HepG2 (cell line): ENCODE measurements at regions not wholly inside any gene's neighbourhood (a gene's known extent, or its start where the extent isn't known, plus 50 kb on each side); places are given as distances from the start of the nearest gene placed in this dataset.
A peak's percentile ranks its signal among the peaks of the same experiment; 100 is the strongest.

ENCODE experiments used
- ATAC-seq: fragments of 200-7000 bp; cut with Tn5 transposase; 3 replicates; pipeline ENCODE4 v1.9.1; 2020; ENCODE audit warnings: mild to moderate bottlenecking, moderate library complexity
- BruUV-seq: library from RNA; stranded (reverse); fragments of 400-500 nt; replicated peaks from 2 replicates; lab custom pipeline; 2021; lab: Mats Ljungman, UMichigan
- CTCF ChIA-PET: fragments of 300-600 bp; formaldehyde crosslinking; extraction: SDS; loops from one replicate; lab custom pipeline; 2021; ENCODE audit warnings: low total read pairs, inconsistent platforms, low intra/inter-chr PET ratio; lab: Yijun Ruan, JAX
- POLR2A ChIA-PET: fragments of 350-600 bp; sonication (Branson Sonifier 250); formaldehyde crosslinking; loops from one replicate; lab custom pipeline; 2020; ENCODE audit warnings: antibody characterized with exemption, inconsistent platforms; lab: Yijun Ruan, JAX
- DNase-seq: peaks from one replicate; pipeline ENCODE4 v3.0.0-alpha.2; 2015; ENCODE audit warnings: low spot score
- FAIRE-seq: peaks from 3 replicates; lab custom pipeline; 2011; peaks lifted over from hg19 to GRCh38; lab: Jason Lieb, UNC
- H2AFZ ChIP-seq: one replicate; pipeline ENCODE4 v1.6.1; 2011; ENCODE audit warnings: low read length, inconsistent platforms
- H3K27ac ChIP-seq: fragments of 300-600 bp; 3 replicates; pipeline ENCODE4 v1.8.0; 2011; ENCODE audit warnings: mixed run types, mild to moderate bottlenecking, mixed read lengths, low read length, inconsistent platforms; ENCODE audit not compliant: insufficient read depth; ENCODE audit errors: extremely low read length
- H3K27me3 ChIP-seq, 2 experiments: fragments of 200-600 bp in 1 of 2; 2 replicates in 1 of 2; 3 replicates in 1 of 2; pipeline versions ENCODE4 v1.6.0 to v1.8.0; 2011; ENCODE audit warnings: low read length in 2 of 2, mild to moderate bottlenecking in 2 of 2, moderate library complexity in 2 of 2, inconsistent platforms in 1 of 2; ENCODE audit not compliant: insufficient read depth in 2 of 2, control insufficient read depth in 1 of 2
- H3K36me3 ChIP-seq, 2 experiments: fragments of 200-600 bp in 1 of 2; replicated peaks in 1 of 2; 2 replicates in 1 of 2; 3 replicates in 1 of 2; pipeline versions ENCODE4 v1.5.1 to v1.8.0; 2011; ENCODE audit warnings: low read length in 2 of 2, inconsistent platforms in 1 of 2; ENCODE audit not compliant: insufficient read depth in 2 of 2, control insufficient read depth in 1 of 2
- H3K4me1 ChIP-seq: 2 replicates; pipeline ENCODE4 v1.5.1; 2012; ENCODE audit warnings: low read length, inconsistent platforms; ENCODE audit not compliant: insufficient read depth
- H3K4me2 ChIP-seq: 2 replicates; pipeline ENCODE4 v1.6.0; 2011; ENCODE audit warnings: low read depth, low read length, inconsistent platforms
- H3K4me3 ChIP-seq, 3 experiments: fragments of 200-600 bp in 1 of 3; sonication (generic), shearing (Covaris generic) in 1 of 3; replicated peaks in 1 of 3; 2 replicates each; pipeline ENCODE4 v1.5.1; 2011 to 2016; ENCODE audit warnings: low read length in 3 of 3, inconsistent platforms in 2 of 3, low read depth in 2 of 3, mild to moderate bottlenecking in 2 of 3, control low read depth in 1 of 3, mixed read lengths in 1 of 3; ENCODE audit not compliant: insufficient read depth in 1 of 3
- H3K79me2 ChIP-seq: one replicate; pipeline ENCODE4 v1.6.1; 2011; ENCODE audit warnings: low read length, inconsistent platforms; ENCODE audit not compliant: insufficient read depth
- H3K9ac ChIP-seq: 2 replicates; pipeline ENCODE4 v1.6.0; 2011; ENCODE audit warnings: mild to moderate bottlenecking, low read depth, low read length, inconsistent platforms; ENCODE audit not compliant: insufficient read depth
- H3K9me3 ChIP-seq: 2 replicates; pipeline ENCODE4 v1.5.1; 2012; ENCODE audit warnings: mild to moderate bottlenecking, low read length
- H4K20me1 ChIP-seq: 2 replicates; pipeline ENCODE4 v1.6.0; 2011; ENCODE audit warnings: inconsistent platforms, mild to moderate bottlenecking, low read length, moderate library complexity; ENCODE audit not compliant: insufficient read depth
- BRD4 ChIP-seq: sonication (generic); formaldehyde crosslinking; IDR thresholded peaks from 2 replicates; pipeline ENCODE4 v1.4.0; 2020; ENCODE audit warnings: missing genetic modification reagents
- ZFX ChIP-seq: sonication (generic); formaldehyde crosslinking; IDR thresholded peaks from 2 replicates; pipeline ENCODE4 v1.4.0; 2020; ENCODE audit warnings: mild to moderate bottlenecking, low read depth, missing genetic modification reagents, moderate library complexity
- ZNF468 ChIP-seq: sonication (generic); formaldehyde crosslinking; IDR thresholded peaks from 2 replicates; pipeline ENCODE4 v1.8.0; 2022; ENCODE audit warnings: mild to moderate bottlenecking, moderate library complexity, missing genetic modification reagents
- ZNF550 ChIP-seq: sonication (generic); formaldehyde crosslinking; IDR thresholded peaks from 2 replicates; pipeline ENCODE4 v1.4.0; 2020; ENCODE audit warnings: mild to moderate bottlenecking, missing genetic modification reagents, borderline replicate concordance
- ZNF570 ChIP-seq: sonication (generic); formaldehyde crosslinking; IDR thresholded peaks from 2 replicates; pipeline ENCODE4 v1.4.0; 2020; ENCODE audit warnings: mild to moderate bottlenecking, missing genetic modification reagents, borderline replicate concordance
- WGBS: methylation state at CpG from one replicate; pipeline ENCODE4 v1.1.6; 2017; ENCODE audit warnings: low lambda C conversion rate; 5-methylcytosine and 5-hydroxymethylcytosine counted together
- in situ Hi-C: cut with HindIII; loops from 2 replicates; pipeline ENCODE4 v1.10.0; 2017; ENCODE audit warnings: low pct_unique_long_range_greater_than_20kb; ENCODE audit not compliant: extremely low pct_ligation_motif_present
- intact Hi-C: fragments of 100-400 bp; cut with micrococcal nuclease; formaldehyde crosslinking; loops from one replicate; pipeline ENCODE4 v1.10.0; 2022; ENCODE audit not compliant: unreplicated experiment
- TF ChIP-seq, protein P1 (sequence below): sonication (generic); formaldehyde crosslinking; IDR thresholded peaks from 2 replicates; pipeline ENCODE4 v1.8.0; 2022; ENCODE audit warnings: mild to moderate bottlenecking, missing genetic modification reagents; ENCODE audit not compliant: insufficient replicate concordance
- TF ChIP-seq, protein P2 (sequence below): sonication (generic); formaldehyde crosslinking; IDR thresholded peaks from 2 replicates; pipeline ENCODE4 v1.5.0; 2020; ENCODE audit warnings: missing genetic modification reagents
- TF ChIP-seq, protein P3 (sequence below): sonication (generic); formaldehyde crosslinking; IDR thresholded peaks from 2 replicates; pipeline ENCODE4 v1.5.1; 2020; ENCODE audit warnings: mild to moderate bottlenecking, missing genetic modification reagents

DNA sequence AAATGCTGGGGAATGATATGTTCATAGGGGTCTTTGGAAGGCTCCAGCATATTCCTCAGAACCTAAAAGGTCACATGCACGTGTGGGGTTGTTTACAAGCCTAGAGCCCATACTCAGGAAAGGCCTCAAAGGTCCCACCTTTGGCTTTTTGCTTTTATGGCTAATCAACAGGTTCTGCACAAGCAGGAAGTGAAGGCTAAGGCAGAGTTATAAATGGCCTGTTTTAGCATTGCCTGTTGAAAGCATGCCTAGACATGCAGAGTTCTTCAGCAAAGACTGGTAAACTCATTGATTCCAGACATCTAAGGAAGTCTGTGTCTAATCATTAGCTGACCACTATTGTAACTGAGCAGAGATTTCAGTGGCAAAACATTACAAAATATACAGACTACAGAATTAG lies 198.3 kb downstream of the KCNRG start:
- Histone ChIP-seq H3K27me3 (no peaks in the 10 kb centered on the region), H3K36me3 (peaks cover 0 to 4% of the 10 kb centered on the region in 2 experiments; a peak in 3 of 5 replicates), H3K4me3 (no peak overlapping the region), H2AFZ (no peak overlapping the region), H3K9me3 (peaks cover 19% of the 10 kb centered on the region), H3K79me2 (peaks cover 33% of the 10 kb centered on the region), H3K4me1 (peaks cover 27% of the 10 kb centered on the region), H4K20me1 (0 out of 2 replicates have a peak, but pooled peaks cover under 1% of the 10 kb centered on the region), H3K4me2 (no peak overlapping the region), H3K9ac (no peak overlapping the region), H3K27ac (no peak overlapping the region)
- ATAC-seq, result no peak
- 82% methylated on average over 1 of the region's 1 CpG for WGBS
- in situ Hi-C loops (no loop called here), intact Hi-C loops (no loop called here)
- no peak for FAIRE-seq
- BruUV-seq, result no TSS peak
- POLR2A ChIA-PET, result interaction anchor here (0.9 to 1.2 kb wide), 2 partner anchors 12 to 90 kb away, joined by 3 read pairs; no protein-coding TSS in a partner anchor
- no peak for DNase-seq
- CTCF ChIA-PET, result no interaction called here
- TF ChIP-seq, protein P1, sequence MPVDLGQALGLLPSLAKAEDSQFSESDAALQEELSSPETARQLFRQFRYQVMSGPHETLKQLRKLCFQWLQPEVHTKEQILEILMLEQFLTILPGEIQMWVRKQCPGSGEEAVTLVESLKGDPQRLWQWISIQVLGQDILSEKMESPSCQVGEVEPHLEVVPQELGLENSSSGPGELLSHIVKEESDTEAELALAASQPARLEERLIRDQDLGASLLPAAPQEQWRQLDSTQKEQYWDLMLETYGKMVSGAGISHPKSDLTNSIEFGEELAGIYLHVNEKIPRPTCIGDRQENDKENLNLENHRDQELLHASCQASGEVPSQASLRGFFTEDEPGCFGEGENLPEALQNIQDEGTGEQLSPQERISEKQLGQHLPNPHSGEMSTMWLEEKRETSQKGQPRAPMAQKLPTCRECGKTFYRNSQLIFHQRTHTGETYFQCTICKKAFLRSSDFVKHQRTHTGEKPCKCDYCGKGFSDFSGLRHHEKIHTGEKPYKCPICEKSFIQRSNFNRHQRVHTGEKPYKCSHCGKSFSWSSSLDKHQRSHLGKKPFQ (CRISPR knock-in tag), result no peak
- TF ChIP-seq ZFX (CRISPR knock-in tag) (no peak), ZNF570 (no peak), ZNF550 (CRISPR knock-in tag) (peak; percentile 100), ZNF468 (no peak), BRD4 (CRISPR knock-in tag) (no peak)
- TF ChIP-seq, protein P2, sequence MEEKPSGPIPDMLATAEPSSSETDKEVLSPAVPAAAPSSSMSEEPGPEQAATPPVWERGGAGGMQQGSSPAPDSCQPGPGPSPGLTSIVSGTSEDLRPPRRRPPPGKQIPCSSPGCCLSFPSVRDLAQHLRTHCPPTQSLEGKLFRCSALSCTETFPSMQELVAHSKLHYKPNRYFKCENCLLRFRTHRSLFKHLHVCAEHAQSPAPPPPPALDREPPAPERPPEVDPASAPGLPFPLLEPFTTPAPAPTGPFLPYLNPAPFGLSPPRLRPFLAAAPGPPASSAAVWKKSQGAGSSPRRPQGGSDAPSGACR (CRISPR knock-in tag), result no peak
- TF ChIP-seq, protein P3, sequence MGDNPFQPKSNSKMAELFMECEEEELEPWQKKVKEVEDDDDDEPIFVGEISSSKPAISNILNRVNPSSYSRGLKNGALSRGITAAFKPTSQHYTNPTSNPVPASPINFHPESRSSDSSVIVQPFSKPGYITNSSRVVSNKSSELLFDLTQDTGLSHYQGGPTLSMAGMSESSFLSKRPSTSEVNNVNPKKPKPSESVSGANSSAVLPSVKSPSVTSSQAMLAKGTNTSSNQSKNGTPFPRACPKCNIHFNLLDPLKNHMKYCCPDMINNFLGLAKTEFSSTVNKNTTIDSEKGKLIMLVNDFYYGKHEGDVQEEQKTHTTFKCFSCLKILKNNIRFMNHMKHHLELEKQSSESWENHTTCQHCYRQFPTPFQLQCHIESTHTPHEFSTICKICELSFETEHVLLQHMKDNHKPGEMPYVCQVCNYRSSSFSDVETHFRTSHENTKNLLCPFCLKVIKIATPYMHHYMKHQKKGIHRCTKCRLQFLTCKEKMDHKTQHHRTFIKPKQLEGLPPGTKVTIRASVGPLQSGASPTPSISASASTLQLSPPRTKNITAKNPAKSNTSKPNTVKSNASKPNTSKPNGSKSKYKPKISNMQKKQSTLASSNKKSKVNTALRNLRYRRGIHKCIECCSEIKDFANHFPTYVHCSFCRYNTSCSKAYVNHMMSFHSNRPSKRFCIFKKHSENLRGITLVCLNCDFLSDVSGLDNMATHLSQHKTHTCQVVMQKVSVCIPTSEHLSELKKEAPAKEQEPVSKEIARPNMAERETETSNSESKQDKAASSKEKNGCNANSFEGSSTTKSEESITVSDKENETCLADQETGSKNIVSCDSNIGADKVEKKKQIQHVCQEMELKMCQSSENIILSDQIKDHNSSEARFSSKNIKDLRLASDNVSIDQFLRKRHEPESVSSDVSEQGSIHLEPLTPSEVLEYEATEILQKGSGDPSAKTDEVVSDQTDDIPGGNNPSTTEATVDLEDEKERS (CRISPR knock-in tag), result peak; percentile 77
